ENCODE measurements at regions not wholly inside any gene's neighbourhood (a gene's known extent, or its start where the extent isn't known, plus 50 kb on each side); places are given as distances from the start of the nearest gene placed in this dataset.

GRCh38 chr5:28926422-28926821 lies 1888.0 kb upstream of the CDH9 start:
- no peak overlapping the region for H2AK5ac ChIP-seq (ENCODE audit: low read depth, low read length)
- H3K9ac ChIP-seq (replicated peaks in 1 of 4; ENCODE audit: extremely low read depth in 1 of 4, low read depth in 3 of 4, low read length in 3 of 4): no peak overlapping the region
- H3K4me3 ChIP-seq (ENCODE audit: extremely low read depth in 1 of 4, insufficient read depth in 2 of 4, low read depth in 3 of 4, low read length in 4 of 4): no peak overlapping the region
- H2BK12ac ChIP-seq (ENCODE audit: low read depth, low read length): no peak overlapping the region
- H3K56ac ChIP-seq (replicated peaks; ENCODE audit: insufficient read length, low read depth, low read length): no peak overlapping the region
- H3K79me2 ChIP-seq (ENCODE audit: control insufficient read depth in 1 of 2, insufficient read depth in 2 of 2, low read length in 2 of 2): no peaks in the 10 kb centered on the region
- no peak overlapping the region for H4K8ac ChIP-seq (ENCODE audit: extremely low read depth, insufficient read depth, low read length)
- no peak overlapping the region for H2BK5ac ChIP-seq (ENCODE audit: low read depth, low read length)
- no peak overlapping the region for H4K5ac ChIP-seq (ENCODE audit: insufficient read length, low read depth, low read length)
- no peak overlapping the region for H3K14ac ChIP-seq (ENCODE audit: insufficient read length)
- H3K27me3 ChIP-seq (replicated peaks in 1 of 4; ENCODE audit: control insufficient read depth in 3 of 4, extremely low read depth in 1 of 4, insufficient read depth in 3 of 4, low read length in 3 of 4): no peaks in the 10 kb centered on the region
- no peaks in the 10 kb centered on the region for H3K23me2 ChIP-seq (ENCODE audit: low read depth, low read length)
- DNase-seq (ENCODE audit: low read depth in 1 of 2, low spot score in 2 of 2): no peak
- H4K91ac ChIP-seq (replicated peaks; ENCODE audit: insufficient read length, low read length): no peak overlapping the region
- no peaks in the 10 kb centered on the region; a peak in 1 of 8 replicates for H3K36me3 ChIP-seq (ENCODE audit: control insufficient read depth in 2 of 4, insufficient read depth in 4 of 4, low read length in 3 of 4)
- H3K4me2 ChIP-seq (ENCODE audit: insufficient read depth in 1 of 2, low read depth in 2 of 2, low read length in 2 of 2): no peak overlapping the region
- 95% methylated on average over 12 of the region's 17 CpGs; no CpG with 5 or more reads in 1 of the 2 experiments for WGBS, 2 experiments (ENCODE audit: extremely low coverage in 1 of 2, insufficient coverage in 1 of 2, insufficient read length in 1 of 2, insufficient replicate concordance in 2 of 2, low coverage in 1 of 2, low lambda C conversion rate in 2 of 2, missing lambda C conversion rate in 1 of 2)
- no peak overlapping the region for H3K18ac ChIP-seq (ENCODE audit: extremely low read depth, low read length)
- peaks cover 0 to 25% of the 10 kb centered on the region in 2 experiments; a peak in 1 of 4 replicates for H3K9me3 ChIP-seq (ENCODE audit: insufficient read depth in 2 of 2, low read depth in 1 of 2, low read length in 1 of 2)
- no peak overlapping the region for H2BK20ac ChIP-seq (ENCODE audit: low read length)
- FAIRE-seq: no peak
- no peak overlapping the region for H2BK15ac ChIP-seq (ENCODE audit: low read length)
- no peak overlapping the region for H2AFZ ChIP-seq (ENCODE audit: low read length)
- no peaks in the 10 kb centered on the region for H3K4me1 ChIP-seq (replicated peaks in 1 of 4; ENCODE audit: control insufficient read depth in 3 of 4, insufficient read depth in 4 of 4, low read length in 3 of 4)
- H3K79me1 ChIP-seq (ENCODE audit: low read depth, low read length): no peaks in the 10 kb centered on the region
- no peak for TF ChIP-seq EP300 (IDR thresholded peaks at IDR 0.05; ENCODE audit: borderline replicate concordance in 1 of 2, low read depth in 2 of 2, low read length in 2 of 2)
- H2BK120ac ChIP-seq (replicated peaks; ENCODE audit: low read depth, low read length): no peak overlapping the region
- CTCF ChIA-PET (ENCODE audit: partially characterized antibody): no interaction called here
- POLR2A ChIA-PET (ENCODE audit: partially characterized antibody): no interaction called here
- no peak overlapping the region for H3K23ac ChIP-seq (ENCODE audit: insufficient read length)
- H3K4ac ChIP-seq (replicated peaks; ENCODE audit: insufficient read length, low read depth, low read length): no peak overlapping the region
- H4K20me1 ChIP-seq (replicated peaks in 1 of 2; ENCODE audit: control insufficient read depth in 1 of 2, insufficient read depth in 2 of 2, low read length in 2 of 2): no peaks in the 10 kb centered on the region
- no peak overlapping the region for H3K27ac ChIP-seq (ENCODE audit: low read depth, low read length)

Data from H1 (cell line).